Activated naive CD4-positive, alpha-beta T cell treated with anti-CD3 and anti-CD28 coated beads, Interleukin-2, amount 50 U/mL, for 24 hours (primary cell): ENCODE measurements at regions not wholly inside any gene's neighbourhood (a gene's known extent, or its start where the extent isn't known, plus 50 kb on each side); places are given as distances from the start of the nearest gene placed in this dataset.

ENCODE experiments used
- H3K27ac Mint-ChIP-seq: one replicate; pipeline ENCODE4 v1.8.0; 2021; ENCODE audit warnings: mild to moderate bottlenecking, mixed read lengths
- H3K27me3 Mint-ChIP-seq: one replicate; pipeline ENCODE4 v1.8.0; 2021; ENCODE audit warnings: mixed read lengths
- H3K36me3 Mint-ChIP-seq: one replicate; pipeline ENCODE4 v1.8.0; 2021; ENCODE audit warnings: mixed read lengths
- H3K4me1 Mint-ChIP-seq: one replicate; pipeline ENCODE4 v1.8.0; 2021; ENCODE audit warnings: mixed read lengths
- H3K4me3 Mint-ChIP-seq: one replicate; pipeline ENCODE4 v1.8.0; 2021; ENCODE audit warnings: mild to moderate bottlenecking, mixed read lengths
- H3K9me3 Mint-ChIP-seq: one replicate; pipeline ENCODE4 v1.8.0; 2021; ENCODE audit warnings: mixed read lengths

DNA sequence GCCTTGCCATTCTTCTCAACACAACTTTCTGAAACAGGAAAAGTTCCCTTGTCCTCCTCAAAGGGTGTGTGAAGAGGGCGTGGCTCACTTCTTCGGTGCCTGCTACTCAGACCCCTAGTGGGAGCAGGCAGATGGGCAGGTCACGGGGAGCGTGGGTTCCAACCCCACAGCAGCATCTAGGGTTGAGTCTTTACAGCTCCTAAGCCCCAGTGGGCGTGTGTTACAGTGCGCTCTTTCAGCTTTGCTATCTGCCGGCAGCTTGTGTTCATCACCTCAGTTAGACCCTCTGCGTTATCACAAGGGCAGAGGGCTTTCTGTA lies 57.5 kb upstream of the KLF3 start:
- H3K27me3 Mint-ChIP-seq: no peaks in the 10 kb centered on the region
- H3K4me3 Mint-ChIP-seq: no peak overlapping the region
- H3K9me3 Mint-ChIP-seq: peaks cover 8% of the 10 kb centered on the region
- peaks cover 40% of the 10 kb centered on the region for H3K4me1 Mint-ChIP-seq
- H3K27ac Mint-ChIP-seq: no peak overlapping the region
- peaks cover 1% of the 10 kb centered on the region for H3K36me3 Mint-ChIP-seq

DNA sequence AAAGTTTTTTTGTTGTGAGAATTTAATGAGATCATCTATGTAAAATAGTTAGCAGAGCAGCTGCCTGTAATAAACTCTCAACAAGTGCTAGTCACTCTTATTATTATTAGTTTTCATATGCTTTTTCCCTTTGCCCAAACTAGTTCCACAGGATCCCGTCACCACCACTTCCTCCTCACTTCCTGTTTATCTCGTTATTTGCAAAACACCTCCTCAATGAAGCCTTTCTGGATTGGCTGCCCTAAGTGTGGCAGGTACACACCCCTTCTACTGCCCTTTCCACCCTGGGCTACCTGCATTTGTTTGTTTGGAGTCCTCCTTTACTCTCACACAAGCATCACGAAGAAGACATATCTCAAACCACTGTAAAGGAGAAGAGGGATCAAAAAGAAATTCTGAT lies 54.4 kb upstream of the KLF3 start:
- H3K27ac Mint-ChIP-seq: no peak overlapping the region
- H3K36me3 Mint-ChIP-seq: no peaks in the 10 kb centered on the region
- peaks cover 49% of the 10 kb centered on the region for H3K4me1 Mint-ChIP-seq

DNA sequence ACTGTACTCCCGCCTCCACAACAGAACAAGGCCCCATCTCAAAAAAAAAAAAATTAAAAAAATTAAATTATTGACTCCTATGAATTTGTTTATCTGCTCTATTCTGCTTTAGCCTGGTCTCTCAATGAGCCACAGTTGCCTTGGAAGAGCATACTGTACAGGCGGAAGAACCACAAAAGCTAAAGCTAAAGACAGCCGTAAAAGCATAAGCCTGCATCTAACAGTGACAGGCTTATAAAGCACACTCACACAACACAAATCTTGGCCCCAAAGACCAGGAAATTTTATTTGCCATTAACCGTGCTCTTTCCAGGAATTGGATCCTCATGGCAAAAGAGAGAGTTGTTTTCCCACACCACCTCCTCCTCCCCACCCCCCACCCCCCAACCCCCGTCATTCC lies 53.5 kb upstream of the KLF3 start:
- peaks cover 45% of the 10 kb centered on the region for H3K4me1 Mint-ChIP-seq
- H3K4me3 Mint-ChIP-seq: no peak overlapping the region
- H3K27me3 Mint-ChIP-seq: no peaks in the 10 kb centered on the region
- no peaks in the 10 kb centered on the region for H3K36me3 Mint-ChIP-seq
- no peak overlapping the region for H3K27ac Mint-ChIP-seq
- no peaks in the 10 kb centered on the region for H3K9me3 Mint-ChIP-seq

More for the DNA sequence above, 54.4 kb upstream of the KLF3 start:
- Mint-ChIP-seq H3K27me3 (no peaks in the 10 kb centered on the region), H3K4me3 (no peak overlapping the region), H3K9me3 (peaks cover 5% of the 10 kb centered on the region)

DNA sequence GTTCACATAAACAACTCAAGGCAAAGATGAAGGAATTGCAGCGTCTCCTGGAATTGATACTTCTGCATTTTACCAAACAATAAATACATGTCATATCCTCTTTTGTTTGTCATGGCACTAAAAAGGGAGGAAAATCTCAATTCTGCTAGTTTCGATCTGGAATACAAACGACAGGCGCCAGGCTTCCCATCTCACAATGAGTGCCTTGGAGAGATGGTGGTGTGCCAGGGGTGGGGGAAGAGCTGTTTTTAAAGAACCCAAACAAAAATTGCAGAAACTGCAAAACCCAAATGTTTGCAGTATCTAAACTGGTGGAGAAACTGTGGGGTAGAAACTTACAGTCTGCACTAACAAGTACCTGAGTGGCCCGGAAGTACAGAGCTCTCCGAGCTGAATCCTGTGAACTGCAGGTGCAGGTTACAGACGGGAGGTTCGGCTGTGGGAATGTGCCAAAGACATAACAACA lies 53.0 kb upstream of the KLF3 start:
- Mint-ChIP-seq H3K27ac (no peak overlapping the region), H3K27me3 (no peaks in the 10 kb centered on the region), H3K4me1 (peaks cover 40% of the 10 kb centered on the region), H3K9me3 (no peaks in the 10 kb centered on the region), H3K36me3 (no peaks in the 10 kb centered on the region), H3K4me3 (no peak overlapping the region)

DNA sequence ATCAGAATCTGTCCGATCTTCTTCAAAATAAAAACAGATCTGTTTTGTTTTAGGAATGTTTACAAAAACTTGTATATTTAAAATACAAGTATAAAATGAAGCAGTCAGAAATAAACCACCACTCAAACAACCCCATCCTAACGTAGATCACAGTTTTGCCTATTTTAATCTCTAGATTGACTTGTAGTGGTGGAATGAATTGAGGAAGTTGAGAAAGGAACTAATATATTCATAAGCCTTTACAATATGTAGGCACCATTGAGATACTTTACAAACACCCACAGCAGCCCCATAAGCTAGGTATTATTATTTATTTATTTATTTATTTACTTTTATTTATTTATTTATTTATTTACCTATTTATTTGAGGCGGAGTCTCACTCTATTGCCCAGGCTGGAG lies 52.3 kb upstream of the KLF3 start:
- Mint-ChIP-seq H3K27ac (no peak overlapping the region), H3K27me3 (no peaks in the 10 kb centered on the region), H3K9me3 (no peaks in the 10 kb centered on the region), H3K4me1 (peaks cover 33% of the 10 kb centered on the region), H3K4me3 (no peak overlapping the region), H3K36me3 (no peaks in the 10 kb centered on the region)

GRCh38 chr4:38612646-38613414 lies 51.2 kb upstream of the KLF3 start:
- Mint-ChIP-seq H3K4me1 (peaks cover 33% of the 10 kb centered on the region), H3K36me3 (no peaks in the 10 kb centered on the region), H3K9me3 (no peaks in the 10 kb centered on the region), H3K27me3 (no peaks in the 10 kb centered on the region), H3K27ac (no peak overlapping the region), H3K4me3 (no peak overlapping the region)
